LNCAP (cell line): ENCODE measurements at regions not wholly inside any gene's neighbourhood (a gene's known extent, or its start where the extent isn't known, plus 50 kb on each side); places are given as distances from the start of the nearest gene placed in this dataset.

Experiments used
- CTCF ChIP-seq: fragments of 450-650 bp; IDR thresholded peaks from 2 replicates; pipeline ENCODE4 v1.5.1; 2017; ENCODE audit warnings: mild to moderate bottlenecking

- TF ChIP-seq CTCF, result no peak
Measured at GRCh38 chr17:70892527-70892926, 723.2 kb downstream of the KCNJ2 start.

GRCh38 chr17:70896843-70897242 lies 727.5 kb downstream of the KCNJ2 start:
- peak; percentile 14; the same call in 1 of the 2 replicates for TF ChIP-seq CTCF

- TF ChIP-seq CTCF, result no peak
Measured at GRCh38 chr17:70897446-70897845, 728.1 kb downstream of the KCNJ2 start.

DNA sequence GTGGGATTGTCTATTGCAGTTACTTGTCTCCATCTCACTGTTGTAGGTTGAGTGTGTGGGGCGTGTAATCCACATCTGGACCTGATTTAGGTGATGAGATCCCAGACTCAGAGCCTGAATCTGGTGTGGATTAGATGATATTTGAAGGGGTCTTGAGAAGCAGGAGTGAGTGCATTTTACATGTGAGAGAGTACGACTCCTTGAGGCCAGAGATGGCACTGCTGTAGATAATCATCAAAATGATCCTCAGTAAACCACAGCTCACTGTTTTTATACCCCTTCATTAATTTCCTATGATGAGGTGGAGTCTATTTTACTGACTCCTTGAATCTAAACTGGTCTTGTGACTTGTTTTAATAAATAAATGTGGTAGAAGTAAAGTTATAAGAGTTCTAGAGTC lies 732.5 kb downstream of the KCNJ2 start:
- no peak for TF ChIP-seq CTCF

GRCh38 chr17:70905796-70906195 lies 736.5 kb downstream of the KCNJ2 start:
- no peak for TF ChIP-seq CTCF

DNA sequence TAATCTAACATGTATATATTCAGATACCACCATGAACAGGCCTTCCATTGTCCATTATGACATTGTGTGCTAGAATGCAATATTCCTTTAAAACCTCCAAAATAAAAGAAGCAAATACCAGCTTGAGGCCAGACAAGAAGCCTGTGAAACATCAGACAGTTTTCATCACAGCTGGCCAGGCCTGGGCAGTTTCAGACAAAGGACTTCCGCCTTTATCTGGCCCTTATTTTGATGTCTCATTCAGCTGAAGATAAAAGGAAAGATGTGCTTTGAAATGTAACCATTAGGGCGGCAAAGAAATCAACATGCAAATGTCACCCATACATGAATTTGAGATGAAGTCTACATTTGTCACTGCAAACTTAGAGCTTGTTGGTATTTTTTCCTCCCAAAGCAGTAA lies 737.5 kb downstream of the KCNJ2 start:
- TF ChIP-seq CTCF, result no peak

- no peak for TF ChIP-seq CTCF
Measured at GRCh38 chr17:70912716-70913485, 743.6 kb downstream of the KCNJ2 start.

- TF ChIP-seq CTCF, result no peak
Measured at GRCh38 chr17:70916469-70916868, 747.1 kb downstream of the KCNJ2 start.
